Bronchial epithelial cell (primary cell): ENCODE measurements at regions not wholly inside any gene's neighbourhood (a gene's known extent, or its start where the extent isn't known, plus 50 kb on each side); places are given as distances from the start of the nearest gene placed in this dataset.
A peak's percentile ranks its signal among the peaks of the same experiment; 100 is the strongest.

ENCODE experiments used
- DNase-seq: peaks from one replicate; pipeline ENCODE4 v3.0.0-alpha.2; 2010; ENCODE audit warnings: low read depth
- FAIRE-seq: peaks from 2 replicates; lab custom pipeline; 2011; peaks lifted over from hg19 to GRCh38; lab: Jason Lieb, UNC
- H3K27me3 ChIP-seq: 2 replicates; pipeline ENCODE4 v1.5.1; 2011; ENCODE audit warnings: low read length; ENCODE audit not compliant: control insufficient read depth, insufficient read depth
- H3K36me3 ChIP-seq: 2 replicates; pipeline ENCODE4 v1.5.1; 2011; ENCODE audit warnings: low read length; ENCODE audit not compliant: control insufficient read depth, insufficient read depth
- H3K4me3 ChIP-seq: 2 replicates; pipeline ENCODE4 v1.5.1; 2011; ENCODE audit warnings: mild to moderate bottlenecking, low read depth, low read length, control low read depth
- TF ChIP-seq, protein P1 (sequence below): IDR thresholded peaks from 2 replicates; pipeline ENCODE4 v1.5.1; 2011; ENCODE audit warnings: mild to moderate bottlenecking, moderate library complexity, low read length, control low read depth, inconsistent platforms; ENCODE audit not compliant: insufficient read depth, severe bottlenecking

DNA sequence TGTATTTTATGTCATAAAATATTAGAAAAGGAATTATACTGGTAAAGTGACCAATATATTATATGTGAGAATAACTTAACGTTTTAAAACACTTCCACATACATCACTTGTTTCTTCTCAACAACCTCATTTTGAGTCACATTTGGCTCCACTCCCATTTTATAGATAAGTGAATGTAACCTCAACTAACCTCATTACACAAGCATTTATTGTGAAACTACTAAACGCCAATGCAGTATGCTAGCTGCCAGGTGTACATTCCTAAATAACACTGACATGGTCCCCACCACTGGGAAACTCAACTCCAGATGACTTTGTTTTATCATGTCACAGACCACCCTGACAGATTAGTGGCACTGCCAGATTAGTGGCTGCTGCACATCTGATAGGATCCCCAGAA is 249.7 kb upstream of the CNTN4 start:
- FAIRE-seq (no peak), DNase-seq (peak; percentile 48)
- TF ChIP-seq, protein P1, sequence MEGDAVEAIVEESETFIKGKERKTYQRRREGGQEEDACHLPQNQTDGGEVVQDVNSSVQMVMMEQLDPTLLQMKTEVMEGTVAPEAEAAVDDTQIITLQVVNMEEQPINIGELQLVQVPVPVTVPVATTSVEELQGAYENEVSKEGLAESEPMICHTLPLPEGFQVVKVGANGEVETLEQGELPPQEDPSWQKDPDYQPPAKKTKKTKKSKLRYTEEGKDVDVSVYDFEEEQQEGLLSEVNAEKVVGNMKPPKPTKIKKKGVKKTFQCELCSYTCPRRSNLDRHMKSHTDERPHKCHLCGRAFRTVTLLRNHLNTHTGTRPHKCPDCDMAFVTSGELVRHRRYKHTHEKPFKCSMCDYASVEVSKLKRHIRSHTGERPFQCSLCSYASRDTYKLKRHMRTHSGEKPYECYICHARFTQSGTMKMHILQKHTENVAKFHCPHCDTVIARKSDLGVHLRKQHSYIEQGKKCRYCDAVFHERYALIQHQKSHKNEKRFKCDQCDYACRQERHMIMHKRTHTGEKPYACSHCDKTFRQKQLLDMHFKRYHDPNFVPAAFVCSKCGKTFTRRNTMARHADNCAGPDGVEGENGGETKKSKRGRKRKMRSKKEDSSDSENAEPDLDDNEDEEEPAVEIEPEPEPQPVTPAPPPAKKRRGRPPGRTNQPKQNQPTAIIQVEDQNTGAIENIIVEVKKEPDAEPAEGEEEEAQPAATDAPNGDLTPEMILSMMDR, result no peak
- H3K4me3 ChIP-seq, result no peak overlapping the region
- H3K27me3 ChIP-seq, result no peaks in the 10 kb centered on the region
- H3K36me3 ChIP-seq, result no peaks in the 10 kb centered on the region

DNA sequence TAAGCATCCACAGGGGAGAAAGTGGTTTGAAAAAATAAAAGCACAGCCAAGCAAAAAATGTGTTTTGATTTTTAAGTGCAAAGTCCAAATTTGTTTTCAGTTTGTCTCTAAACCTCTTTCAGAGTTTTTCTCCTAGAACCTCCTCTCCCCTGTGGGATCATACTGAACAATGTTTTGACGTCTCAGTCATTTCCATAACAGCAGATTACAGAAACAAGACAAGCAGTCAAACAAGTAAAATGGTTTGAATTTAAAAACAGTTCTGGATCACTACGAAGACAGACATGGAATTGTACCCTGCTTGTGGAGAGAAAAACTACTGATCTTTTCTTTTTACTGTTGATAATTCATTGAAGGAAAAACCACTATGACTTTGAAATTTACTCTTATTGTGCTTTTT is 245.7 kb upstream of the CNTN4 start:
- H3K27me3 ChIP-seq, result no peaks in the 10 kb centered on the region
- no peak for DNase-seq
- H3K4me3 ChIP-seq, result no peak overlapping the region
- no peak for FAIRE-seq
- no peaks in the 10 kb centered on the region for H3K36me3 ChIP-seq
- TF ChIP-seq, protein P1, result no peak

DNA sequence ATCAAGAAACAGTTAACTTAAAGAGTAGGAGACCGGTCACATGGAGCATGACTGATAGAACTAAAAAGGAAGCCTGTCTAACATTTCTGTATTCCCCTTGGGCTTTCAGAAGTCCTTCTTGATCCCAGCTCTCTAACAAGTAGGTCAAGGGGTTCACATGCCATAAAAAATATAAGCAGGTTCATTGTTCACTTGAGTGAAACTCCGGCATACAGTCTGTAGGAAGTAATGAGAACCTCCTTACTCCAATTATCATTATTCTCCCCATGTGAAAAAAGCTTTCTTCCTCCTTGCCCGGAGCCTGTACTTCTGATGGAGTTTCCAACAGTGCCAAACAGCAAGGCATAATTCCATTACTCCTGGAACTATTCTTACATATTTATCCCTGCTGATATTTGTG is 242.8 kb upstream of the CNTN4 start:
- no peak overlapping the region for H3K4me3 ChIP-seq
- no peak for DNase-seq
- no peaks in the 10 kb centered on the region for H3K27me3 ChIP-seq
- H3K36me3 ChIP-seq, result no peaks in the 10 kb centered on the region
- TF ChIP-seq, protein P1, result no peak
- FAIRE-seq, result no peak

DNA sequence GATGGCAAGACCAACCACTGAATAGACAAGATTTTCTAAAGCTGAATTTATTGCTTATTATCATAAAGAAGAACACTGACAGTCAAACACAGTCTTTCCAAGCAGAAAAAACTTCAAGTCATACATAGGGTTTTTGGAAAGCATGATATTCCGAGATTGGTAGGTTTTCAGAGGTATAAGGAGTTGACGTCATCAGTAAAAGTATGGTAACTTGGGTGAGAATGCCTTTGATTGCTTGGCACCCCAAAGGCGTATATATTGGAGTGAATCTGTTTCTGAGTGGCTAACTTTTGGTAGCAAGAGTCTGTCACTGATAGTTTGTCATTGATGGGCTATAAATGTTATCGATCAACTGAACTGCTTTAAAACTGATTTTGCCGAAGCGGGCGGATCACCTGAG is 227.9 kb upstream of the CNTN4 start:
- H3K4me3 ChIP-seq, result no peak overlapping the region
- H3K27me3 ChIP-seq, result no peaks in the 10 kb centered on the region
- FAIRE-seq (no peak), DNase-seq (no peak)
- TF ChIP-seq, protein P1, result no peak
- H3K36me3 ChIP-seq, result no peaks in the 10 kb centered on the region

DNA sequence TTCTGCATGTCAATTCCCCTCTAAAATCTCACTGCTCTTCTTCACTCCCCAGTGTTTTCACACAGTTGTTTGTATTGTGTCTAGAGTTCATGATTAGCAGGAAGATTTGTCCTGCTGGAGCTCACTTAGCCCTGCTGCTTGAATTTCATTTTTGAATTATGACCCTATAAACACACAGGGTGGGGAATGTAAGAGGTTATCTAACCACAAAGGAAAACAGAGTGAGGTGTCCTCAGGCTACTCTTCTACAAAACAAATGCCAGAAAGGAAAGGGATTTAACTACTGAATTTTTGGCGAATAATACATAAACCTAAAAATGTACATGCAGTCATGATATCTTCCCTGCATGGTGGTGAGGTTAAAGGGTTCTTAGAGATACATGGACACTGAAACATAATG is 215.1 kb upstream of the CNTN4 start:
- Histone ChIP-seq H3K27me3 (no peaks in the 10 kb centered on the region), H3K36me3 (no peaks in the 10 kb centered on the region), H3K4me3 (no peak overlapping the region)
- TF ChIP-seq, protein P1, result no peak
- DNase-seq (no peak), FAIRE-seq (no peak)

DNA sequence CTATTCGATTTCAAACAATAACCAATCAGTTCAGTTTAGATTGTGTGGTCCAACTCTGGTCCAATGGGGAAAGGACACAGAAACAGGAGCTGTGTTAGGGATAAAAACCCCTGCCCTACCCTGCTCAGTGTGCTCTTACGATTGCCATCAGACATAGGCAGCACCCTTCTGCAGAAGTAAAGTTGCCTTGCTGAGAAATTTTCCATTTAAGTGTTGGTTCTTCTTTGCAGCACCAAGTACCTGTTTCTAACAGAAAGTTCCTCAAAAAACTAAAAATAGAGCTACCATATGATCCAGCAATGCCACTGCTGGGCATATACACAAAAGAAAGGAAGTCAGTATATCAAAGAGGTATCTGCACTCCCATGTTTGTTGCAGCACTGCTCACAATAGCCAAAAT is 206.2 kb upstream of the CNTN4 start:
- TF ChIP-seq, protein P1, result no peak
- no peak for DNase-seq
- no peak overlapping the region for H3K4me3 ChIP-seq
- no peaks in the 10 kb centered on the region for H3K27me3 ChIP-seq
- no peak for FAIRE-seq
- no peaks in the 10 kb centered on the region for H3K36me3 ChIP-seq
